HG03575 (cell line): ENCODE measurements at regions not wholly inside any gene's neighbourhood (a gene's known extent, or its start where the extent isn't known, plus 50 kb on each side); places are given as distances from the start of the nearest gene placed in this dataset.

ENCODE experiments used
- ATAC-seq: cut with Tn5 transposase; IDR thresholded peaks from one replicate; pipeline ENCODE4 v1.9.1; 2021; ENCODE audit not compliant: unreplicated experiment, insufficient number of reproducible peaks, low FRiP score; ENCODE audit errors: extremely low read depth

DNA sequence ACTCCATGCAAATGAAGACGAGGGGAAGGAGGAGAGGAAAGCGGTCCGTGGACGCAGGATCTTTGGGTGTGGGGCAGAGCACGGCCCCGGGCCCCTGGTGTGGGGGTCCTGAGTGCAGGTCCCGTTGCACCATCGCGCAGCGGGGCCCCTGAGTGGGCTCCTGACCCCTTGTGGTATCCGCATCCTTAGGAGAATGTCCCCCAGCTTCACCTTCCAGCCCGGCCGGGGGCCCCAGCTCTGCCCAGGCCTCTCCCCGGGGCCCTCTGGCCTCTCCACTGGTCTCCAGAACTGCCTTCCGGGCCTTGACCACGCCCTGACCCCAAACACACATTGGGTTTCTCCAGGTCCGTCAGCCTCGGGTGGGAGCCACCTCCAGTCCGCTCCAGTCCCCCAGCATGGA, 431.8 kb upstream of the SALL3 start:
- ATAC-seq: no peak

GRCh38 chr18:78548261-78549058, 431.2 kb upstream of the SALL3 start:
- no peak for ATAC-seq

GRCh38 chr18:78549971-78550370, 429.6 kb upstream of the SALL3 start:
- no peak for ATAC-seq

DNA sequence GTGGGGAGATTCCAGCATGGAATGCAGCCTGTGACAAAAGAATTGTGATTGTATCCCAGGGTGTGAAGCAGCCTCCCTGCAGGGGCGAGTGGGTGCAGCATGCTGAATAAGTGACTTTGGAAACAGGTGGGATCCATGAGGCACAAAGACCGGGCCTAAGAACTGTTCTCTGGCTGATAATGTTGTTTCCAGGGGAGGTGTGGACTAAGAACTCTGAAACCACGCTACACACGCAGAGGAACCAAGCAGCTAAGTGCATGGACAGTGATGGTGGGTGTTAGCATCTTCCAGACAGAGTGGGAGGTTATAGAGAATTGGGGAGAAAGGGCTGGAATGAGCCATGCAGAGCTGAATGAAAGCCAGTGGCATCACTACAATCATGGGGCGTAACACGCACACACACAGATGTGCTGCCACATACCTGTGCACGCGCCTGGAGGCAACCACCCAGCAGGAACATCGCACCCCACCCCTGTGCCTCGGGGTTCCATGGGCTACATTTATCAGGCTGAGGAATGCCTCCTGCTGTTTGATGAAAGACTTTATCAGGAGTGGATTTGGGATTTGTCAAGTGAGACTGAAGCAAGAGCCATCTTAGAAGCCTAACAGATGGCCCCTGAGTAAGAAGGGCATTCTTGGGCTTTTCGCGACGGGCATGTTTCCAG, 424.5 kb upstream of the SALL3 start:
- ATAC-seq: no peak

GRCh38 chr18:78557371-78557770, 422.2 kb upstream of the SALL3 start:
- no peak for ATAC-seq

GRCh38 chr18:78558101-78558810, 421.4 kb upstream of the SALL3 start:
- no peak for ATAC-seq

DNA sequence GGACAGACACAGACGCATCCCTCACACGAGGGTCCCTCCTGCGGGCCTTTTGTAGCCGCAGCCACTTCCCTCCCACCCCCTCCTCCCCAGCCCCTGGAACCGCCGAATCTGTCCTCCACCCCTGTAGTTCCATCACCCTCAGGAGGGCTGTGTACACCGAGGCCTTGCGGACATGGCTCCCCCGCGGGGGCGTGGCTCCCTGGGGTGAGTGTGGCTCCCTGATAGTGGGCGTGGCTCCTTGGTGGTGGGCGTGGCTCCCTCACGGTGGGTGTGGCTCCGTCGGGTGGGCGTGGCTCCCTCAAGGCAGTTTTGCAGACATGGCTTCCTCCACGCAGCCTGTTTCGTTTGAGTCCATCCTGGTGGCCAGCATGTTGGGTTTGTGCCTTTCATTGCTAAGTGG, 420.7 kb upstream of the SALL3 start:
- no peak for ATAC-seq

DNA sequence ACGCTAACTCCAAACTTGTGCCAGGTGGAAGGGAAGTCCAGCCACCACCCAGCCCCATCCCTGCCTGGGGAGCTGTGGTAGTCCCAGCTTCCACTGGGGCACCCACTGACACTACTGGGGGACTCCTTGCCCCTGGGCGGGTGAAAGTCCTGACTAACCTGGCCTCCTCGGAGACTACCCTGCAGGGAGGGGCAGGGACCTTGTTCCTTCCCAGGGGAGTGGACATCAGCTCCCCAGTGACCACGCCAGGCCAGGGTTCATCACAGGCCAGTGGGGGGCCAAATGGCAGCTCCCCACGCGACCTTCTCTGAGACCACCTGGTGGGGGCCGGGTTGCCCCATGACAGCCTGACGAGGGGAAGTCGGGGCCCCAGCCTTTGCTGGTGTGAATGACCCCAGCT, 420.0 kb upstream of the SALL3 start:
- ATAC-seq: no peak

- ATAC-seq: no peak
These were observed 417.7 kb upstream of the SALL3 start for GRCh38 chr18:78561757-78562510.

GRCh38 chr18:78562531-78562961, 417.1 kb upstream of the SALL3 start:
- ATAC-seq: no peak

DNA sequence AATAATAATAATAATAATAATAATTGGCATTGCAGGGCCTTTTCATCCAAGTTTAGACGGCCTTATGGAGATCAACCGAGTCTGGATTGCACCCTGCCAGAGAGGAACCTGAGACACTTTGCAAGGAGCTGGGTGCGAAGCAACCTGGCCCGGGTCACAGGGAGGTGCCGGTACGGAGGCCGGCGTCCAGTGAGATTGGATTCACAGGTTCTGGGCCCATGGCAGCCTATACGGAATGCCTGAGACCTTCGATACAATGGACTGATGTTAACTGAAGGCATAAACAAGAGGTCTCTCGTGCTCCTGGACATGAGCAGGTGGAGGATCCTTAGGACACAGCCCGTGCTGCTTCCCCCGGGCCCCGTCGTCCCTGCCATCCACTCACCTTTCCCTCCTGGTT, 416.5 kb upstream of the SALL3 start:
- ATAC-seq: no peak

DNA sequence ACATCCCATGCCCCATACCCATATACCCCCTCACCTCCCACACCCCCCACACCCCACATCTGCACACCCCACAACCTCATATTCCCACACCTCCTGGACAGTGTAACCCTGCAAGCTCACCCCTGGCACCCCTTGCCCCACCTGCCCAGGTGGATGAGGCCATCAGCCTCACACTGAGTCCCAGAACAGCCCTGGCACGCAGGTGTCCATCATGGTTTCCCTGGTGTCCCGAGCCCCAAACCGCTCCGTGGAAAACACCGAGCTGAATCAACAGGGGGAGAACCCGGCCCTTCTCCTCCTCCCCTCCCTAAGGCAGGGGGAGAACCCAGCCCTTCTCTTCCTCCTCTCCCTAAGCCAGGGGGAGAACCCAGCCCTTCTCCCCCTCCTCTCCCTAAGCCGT, 415.6 kb upstream of the SALL3 start:
- no peak for ATAC-seq

- ATAC-seq: no peak
These were observed 415.1 kb upstream of the SALL3 start for GRCh38 chr18:78564518-78564917.

- no peak for ATAC-seq
These were observed 414.4 kb upstream of the SALL3 start for GRCh38 chr18:78565240-78565639.

DNA sequence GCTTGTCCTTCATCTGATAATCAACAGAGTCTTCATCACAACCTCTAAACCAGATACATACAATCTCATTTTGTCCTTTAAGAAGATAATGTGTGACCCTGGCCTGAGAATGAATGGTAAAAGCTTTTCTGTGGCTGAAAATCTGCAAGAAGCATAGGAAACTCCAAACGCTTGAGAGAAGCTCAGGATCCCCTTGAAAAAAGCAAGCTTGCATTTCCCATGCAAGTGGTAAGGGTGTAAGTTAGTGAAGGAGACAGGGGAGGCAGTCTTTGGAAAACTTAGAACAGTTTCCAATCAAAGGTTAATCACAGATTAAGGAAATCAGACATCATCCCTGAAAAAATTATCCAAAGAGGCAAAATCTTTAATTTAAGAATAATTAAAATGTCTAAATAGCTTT, 413.6 kb upstream of the SALL3 start:
- ATAC-seq: no peak

GRCh38 chr18:78566720-78567119, 412.9 kb upstream of the SALL3 start:
- ATAC-seq: no peak

DNA sequence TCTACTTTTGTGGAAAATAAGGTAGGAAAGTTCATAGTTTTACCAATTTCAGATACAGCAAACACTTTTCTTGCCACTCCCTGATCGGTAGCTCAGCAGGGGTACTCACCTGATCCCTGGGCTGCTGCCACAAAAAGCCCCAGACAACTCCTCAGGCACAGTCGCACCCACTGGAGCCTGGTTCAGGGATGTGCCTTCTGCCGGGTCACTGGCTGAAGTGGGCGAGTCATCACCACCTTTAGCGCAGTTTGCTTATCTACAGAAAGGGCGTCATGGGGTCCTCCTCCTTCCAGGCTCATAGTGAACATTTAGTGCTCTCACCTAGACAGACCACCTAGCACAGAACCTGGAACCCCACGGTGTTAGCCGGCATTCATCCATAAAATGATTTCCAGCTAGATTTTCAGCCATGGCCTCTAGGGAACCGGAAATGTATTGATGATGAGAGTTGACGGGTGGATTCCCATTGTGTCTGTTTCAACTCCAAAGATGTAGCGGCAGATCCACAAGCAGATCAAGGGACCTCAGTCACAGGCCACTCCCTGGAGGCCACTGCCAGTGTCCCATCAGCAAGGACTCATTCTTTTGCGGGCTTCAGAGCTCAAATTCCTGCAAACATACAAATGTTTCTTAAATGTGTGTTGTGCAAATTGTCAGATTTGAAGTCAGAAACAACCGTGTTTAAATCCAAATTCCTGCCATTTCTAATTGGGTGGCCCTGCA, 408.4 kb upstream of the SALL3 start:
- no peak for ATAC-seq

- no peak for ATAC-seq
These were observed 407.7 kb upstream of the SALL3 start for GRCh38 chr18:78571831-78572347.

DNA sequence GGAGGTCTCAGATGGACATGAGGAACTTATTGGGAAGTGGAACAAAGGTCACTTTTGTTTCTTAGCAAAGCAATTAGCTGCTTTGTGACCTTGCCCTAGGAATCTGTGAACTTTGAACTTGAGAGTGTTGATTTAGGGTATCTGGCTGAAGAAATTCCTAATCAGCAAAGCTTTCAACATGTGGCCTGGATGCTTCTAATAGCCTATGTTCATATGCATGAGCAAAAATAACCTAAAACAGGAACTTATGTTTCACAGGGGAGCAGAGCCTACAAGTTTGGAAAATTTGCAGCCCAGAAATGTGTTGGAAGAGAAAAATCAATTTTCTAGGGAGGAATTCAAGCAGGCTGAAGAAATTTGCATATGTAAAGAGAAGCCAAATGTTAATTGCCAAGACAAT, 405.8 kb upstream of the SALL3 start:
- ATAC-seq: no peak
